Cerebellar cortex (tissue), 1 donor: ENCODE measurements at regions not wholly inside any gene's neighbourhood (a gene's known extent, or its start where the extent isn't known, plus 50 kb on each side); places are given as distances from the start of the nearest gene placed in this dataset.
"Not testable (repeated sequence)": the region's sequence is repeated elsewhere in the genome, so short reads cannot be mapped to it uniquely, and the experiment has no call there.

Experiments used
- DNase-seq: peaks from one replicate; pipeline ENCODE4 v3.0.0-alpha.2; 2015; ENCODE audit warnings: low spot score

DNA sequence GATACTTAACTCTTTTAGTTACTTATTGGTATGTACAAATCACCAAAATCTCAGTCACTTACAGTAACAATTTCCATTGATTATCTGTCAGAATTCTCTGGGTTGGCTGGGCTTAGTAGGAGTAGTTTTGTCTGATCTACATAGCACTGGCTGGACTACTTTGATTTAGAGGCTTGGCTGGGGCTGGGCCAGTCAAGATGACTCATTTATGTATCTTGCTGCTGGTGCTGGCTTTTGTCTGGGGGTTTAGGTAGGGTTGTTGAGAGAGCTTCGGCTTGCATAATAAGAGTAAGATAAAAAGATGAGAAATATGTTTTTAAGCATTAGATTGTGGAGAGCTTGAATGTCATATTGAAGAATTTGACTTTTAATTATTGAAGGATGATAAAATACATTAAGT, 1093.7 kb downstream of the SLC6A15 start:
- no peak for DNase-seq

GRCh38 chr12:83817730-83818129, 1094.9 kb downstream of the SLC6A15 start:
- no peak for DNase-seq

DNA sequence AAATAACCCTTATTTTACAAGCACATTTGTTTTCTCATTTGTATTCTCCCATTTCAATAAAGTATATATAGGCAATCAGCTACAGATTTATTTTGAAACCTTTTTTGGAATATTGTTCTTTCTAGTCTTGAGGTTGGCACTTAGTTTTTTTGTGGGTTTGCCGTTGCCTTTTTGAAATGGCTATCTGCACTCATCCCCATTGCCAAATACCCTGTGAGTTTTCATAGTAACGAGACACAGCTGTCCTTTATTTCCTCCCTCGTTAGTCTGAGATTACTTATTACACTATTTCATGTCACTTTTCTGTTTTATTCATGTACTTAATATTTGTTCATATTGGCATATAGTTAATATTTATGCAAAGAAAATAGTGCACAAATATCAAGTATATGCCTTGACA, 1104.0 kb downstream of the SLC6A15 start:
- DNase-seq = no peak

GRCh38 chr12:83807871-83808270, 1104.7 kb downstream of the SLC6A15 start:
- DNase-seq = no peak

GRCh38 chr12:83805873-83806272, 1106.7 kb downstream of the SLC6A15 start:
- no peak for DNase-seq

DNA sequence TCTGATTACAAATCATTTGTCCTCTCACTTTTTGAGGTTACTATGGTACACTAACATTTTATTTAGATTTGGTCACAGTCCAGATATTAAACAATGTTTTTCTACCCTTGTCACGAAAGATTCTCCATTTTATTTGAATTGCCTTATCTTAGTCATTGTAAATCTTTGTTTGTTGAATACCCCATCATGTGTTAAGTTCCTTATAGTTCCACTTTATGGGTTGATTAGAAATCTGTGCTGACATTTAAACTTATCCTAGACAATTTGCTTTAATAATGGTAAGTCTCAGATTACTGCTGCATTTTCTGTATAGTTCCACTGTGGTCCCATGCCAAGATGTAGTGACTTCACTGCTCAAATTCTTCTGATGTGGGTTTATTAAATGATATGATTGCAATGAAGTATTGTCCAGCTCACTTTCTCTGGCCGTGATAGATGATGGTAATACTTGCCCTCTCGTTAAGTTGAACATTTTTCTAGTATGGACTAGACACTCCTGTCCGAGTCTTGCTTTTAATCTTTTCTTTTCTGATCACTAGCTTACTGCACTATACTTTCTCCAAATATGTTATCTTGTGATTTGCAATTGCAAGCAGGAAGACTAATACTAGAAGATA, 1107.3 kb downstream of the SLC6A15 start:
- no peak for DNase-seq

GRCh38 chr12:83801972-83802371, 1110.6 kb downstream of the SLC6A15 start:
- DNase-seq = no peak

- DNase-seq = no peak
These were observed 1112.6 kb downstream of the SLC6A15 start for GRCh38 chr12:83800022-83800421.

- DNase-seq = no peak
These were observed 1109.8 kb downstream of the TMTC2 start for GRCh38 chr12:83796531-83796930.

DNA sequence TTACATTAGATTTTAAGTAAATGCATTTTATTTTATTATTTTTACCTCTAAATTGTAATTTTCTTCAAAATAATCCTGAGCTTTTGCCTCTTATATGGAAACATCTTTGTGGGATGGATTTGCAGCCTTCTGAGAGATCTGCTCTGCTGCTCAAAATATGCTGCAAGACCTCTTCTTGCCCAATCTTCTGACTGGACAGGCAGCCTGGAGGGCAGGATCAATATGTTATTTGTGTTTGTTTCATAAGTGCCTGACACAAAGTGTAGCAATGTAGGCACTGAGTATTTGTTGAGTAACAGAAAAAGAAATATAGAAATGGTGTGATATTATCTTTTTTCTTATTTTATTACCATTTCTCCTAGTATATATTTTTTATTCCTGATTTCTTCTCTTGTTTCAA, 1106.9 kb downstream of the TMTC2 start:
- no peak for DNase-seq

DNA sequence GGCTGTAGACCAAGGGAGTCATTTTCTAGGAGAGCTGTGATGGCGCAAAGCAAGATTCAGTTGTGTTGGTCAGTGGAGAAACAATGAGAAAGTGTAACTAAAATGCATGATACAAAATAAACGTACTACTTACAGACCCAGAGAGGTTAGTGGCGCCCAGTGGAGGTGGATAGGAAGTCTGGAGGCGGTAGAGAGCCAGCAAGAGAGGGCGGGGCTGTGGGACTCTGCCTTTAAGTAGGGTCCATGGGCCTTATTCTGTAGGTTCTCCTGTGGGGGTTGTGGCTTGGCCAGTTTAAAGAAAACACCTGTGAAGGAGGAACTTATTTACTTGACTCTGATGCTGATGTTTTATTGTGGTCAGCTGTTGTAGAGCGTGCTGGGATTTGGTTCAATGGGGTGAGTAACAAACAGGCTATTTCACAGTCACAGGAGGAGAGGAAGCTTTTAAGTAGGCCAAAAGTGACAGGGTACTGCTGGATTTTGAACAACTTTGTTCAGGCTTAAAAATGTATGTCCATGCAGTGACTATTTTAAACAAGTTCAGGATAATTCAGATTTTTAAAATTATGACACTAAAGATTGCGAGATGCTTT, 1097.7 kb downstream of the TMTC2 start:
- no peak for DNase-seq

DNA sequence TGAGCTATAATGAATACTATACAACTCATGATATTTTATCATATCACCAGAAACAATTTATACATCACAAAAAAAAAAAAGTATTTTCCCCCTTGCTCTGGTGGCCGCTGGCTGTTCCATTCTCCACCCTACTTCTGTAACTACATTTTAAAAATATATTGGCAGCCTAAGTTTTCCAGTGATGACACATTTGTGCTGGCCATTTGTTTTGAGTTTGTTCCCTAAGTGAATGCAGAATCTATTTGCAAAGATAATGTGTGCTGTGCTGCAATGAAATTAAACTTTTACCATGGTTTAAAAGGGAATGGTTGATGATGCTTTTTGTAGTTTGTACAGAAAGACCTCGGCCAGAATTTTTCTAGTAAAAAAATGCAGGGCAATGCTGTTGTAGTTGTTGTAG, 1092.8 kb downstream of the TMTC2 start:
- no peak for DNase-seq

GRCh38 chr12:83769151-83769550, 1082.4 kb downstream of the TMTC2 start:
- DNase-seq = no peak

GRCh38 chr12:83767723-83768122, 1081.0 kb downstream of the TMTC2 start:
- no peak for DNase-seq

GRCh38 chr12:83763425-83763824, 1076.7 kb downstream of the TMTC2 start:
- DNase-seq = no peak

DNA sequence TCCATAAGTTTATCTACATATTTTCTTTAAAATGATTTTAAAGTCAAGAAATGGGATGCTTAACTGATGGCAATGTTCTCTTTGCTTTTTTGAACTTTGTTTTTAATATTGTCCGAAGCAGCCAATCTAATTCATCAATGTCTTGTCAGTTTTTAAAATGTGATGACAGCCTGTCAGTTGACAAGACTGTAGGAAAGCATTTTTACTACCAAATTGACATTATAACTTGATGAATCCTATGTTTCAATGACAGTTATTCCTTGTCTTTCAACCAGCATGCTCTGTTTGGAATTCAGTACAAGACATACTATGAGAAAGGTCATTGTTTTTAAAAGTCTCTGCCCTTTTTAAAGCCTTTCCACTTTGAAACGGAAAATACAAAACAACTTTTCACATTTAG, 1073.2 kb downstream of the TMTC2 start:
- no peak for DNase-seq

DNA sequence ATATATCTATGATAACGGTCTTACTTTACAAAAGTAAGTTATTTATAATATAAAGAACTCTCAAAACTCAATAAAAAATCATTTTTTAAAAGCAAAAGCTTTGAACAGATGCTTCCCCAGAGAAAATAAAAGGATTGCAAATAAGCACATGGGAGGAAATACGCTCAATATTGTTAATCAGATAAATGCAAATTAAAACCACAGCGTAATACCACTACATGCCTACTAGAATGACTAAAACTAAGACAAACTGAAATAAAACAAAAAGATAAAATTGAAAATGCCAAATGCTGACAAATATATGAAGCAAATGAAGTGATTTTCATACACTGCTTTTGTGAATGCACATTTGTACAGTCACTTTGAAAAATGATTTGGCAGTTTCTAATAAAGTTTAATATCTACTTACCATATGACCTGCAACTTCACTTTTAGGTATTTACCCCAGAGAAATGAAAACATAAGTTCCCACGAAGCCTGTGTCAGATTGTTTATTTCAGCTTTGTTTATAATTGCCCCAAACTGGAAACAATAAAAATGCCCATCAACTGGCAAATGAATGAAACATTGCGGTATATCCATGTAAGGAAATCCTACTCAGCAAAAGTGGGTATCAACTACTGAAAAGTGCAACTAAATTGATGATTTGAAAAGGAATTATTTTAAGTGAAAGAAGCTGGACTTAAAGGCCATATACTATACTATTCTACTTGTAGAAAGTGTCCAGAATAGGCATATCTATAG, 1072.4 kb downstream of the TMTC2 start:
- no peak for DNase-seq

- no peak for DNase-seq
These were observed 1067.2 kb downstream of the TMTC2 start for GRCh38 chr12:83753904-83754303.

DNA sequence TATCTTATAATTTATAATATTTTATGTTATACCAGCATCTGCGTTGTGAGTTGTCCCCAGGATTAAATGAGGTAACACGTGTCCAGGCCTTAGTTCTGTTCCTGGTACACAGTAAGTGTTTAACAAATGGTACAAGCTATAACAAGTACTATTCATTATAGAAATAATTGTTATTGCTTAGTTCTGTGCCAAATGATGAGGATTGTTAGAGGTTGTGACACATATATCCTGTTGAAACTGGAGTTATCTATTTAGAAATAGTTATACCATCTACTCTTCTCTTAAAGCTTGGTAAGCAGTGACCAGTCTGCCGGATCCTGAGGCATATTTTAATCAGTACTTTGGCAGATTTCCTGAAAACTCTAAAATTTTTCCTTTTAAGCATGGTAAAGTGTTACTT, 1066.5 kb downstream of the TMTC2 start:
- no peak for DNase-seq

GRCh38 chr12:83739607-83740006, 1052.9 kb downstream of the TMTC2 start:
- DNase-seq = no peak

DNA sequence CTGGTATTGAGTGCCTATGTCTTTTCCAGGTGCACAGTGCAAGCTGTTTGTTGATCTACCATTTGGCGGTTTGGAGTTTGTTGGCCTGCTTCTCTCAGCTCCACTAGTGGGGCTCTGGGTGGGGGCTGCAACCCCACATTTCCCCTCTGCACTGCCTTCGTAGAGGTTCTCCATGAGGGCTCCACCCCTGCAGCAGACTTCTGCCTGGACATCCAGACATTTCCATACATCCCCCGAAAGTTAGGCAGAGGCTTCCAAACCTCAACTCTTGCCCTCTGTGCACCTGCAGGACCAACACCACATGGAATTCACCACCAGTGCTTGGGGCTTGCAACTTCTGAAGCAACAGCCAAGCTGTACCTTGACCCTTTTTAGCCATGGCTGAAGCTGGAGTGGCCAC, 1024.1 kb downstream of the TMTC2 start:
- no peak for DNase-seq

- DNase-seq = no peak
These were observed 1023.2 kb downstream of the TMTC2 start for GRCh38 chr12:83709899-83710298.

- DNase-seq = no peak
These were observed 1014.1 kb downstream of the TMTC2 start for GRCh38 chr12:83700838-83701237.

DNA sequence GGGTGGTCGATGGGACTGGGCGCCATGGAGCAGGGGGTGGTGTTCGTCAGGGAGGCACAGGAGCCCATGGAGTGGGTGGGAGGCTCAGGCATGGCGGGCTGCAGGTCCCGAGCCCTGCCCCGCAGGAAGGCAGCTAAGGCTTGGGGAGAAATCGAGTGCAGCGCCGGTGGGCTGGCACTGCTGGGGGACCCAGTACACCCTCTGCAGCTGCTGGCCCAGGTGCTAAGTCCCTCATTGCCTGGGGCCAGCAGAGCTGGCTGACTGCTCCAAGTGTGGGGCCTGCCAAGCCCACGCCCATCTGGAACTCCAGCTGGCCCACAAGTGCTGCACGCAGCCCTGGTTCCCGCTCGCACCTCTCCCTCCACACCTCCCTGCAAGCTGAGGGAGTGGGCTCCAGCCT, 1009.6 kb downstream of the TMTC2 start:
- not testable (repeated sequence) for DNase-seq
